ENCODE measurements at regions not wholly inside any gene's neighbourhood (a gene's known extent, or its start where the extent isn't known, plus 50 kb on each side); places are given as distances from the start of the nearest gene placed in this dataset.

DNA sequence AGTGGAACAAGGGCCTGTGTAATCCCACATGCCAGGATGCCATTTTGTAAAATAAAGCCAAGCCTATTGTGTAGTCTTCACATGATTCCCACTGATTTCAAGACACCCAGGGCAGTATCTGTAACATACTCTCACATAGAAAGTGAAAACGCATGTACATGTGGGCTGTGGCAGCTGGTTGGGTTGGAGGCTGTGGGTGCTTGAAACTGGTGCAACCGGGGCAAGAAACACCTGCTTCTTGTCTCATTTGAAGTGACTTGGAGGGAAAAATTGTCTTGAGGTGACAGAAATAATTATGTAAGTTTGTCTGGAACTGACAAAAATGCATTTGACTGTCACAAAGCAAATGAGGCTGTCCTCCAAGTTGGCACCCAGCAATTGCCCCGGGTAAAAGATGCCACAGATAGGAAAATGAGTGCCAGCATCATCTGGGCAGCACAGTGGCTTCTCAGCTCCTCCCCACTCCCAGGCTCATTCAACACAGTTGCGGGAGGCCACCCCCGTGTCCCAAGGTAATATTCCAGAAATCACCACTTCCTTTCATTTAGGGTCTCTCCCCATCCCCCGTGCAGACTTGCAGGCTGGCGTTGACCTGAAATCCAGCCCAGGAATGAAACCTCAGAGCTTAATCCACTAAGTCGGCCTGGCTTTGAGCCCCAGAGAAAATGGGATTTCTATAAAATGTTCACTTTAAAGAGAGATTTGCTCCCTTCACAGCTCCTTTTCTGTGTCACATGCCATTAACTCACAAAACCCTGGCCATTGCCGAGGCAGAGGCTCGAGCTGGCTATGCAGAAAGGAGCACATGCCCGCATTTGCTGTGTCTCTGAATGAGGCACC lies 293.9 kb upstream of the PARD3B start:
- TF ChIP-seq, protein P1, sequence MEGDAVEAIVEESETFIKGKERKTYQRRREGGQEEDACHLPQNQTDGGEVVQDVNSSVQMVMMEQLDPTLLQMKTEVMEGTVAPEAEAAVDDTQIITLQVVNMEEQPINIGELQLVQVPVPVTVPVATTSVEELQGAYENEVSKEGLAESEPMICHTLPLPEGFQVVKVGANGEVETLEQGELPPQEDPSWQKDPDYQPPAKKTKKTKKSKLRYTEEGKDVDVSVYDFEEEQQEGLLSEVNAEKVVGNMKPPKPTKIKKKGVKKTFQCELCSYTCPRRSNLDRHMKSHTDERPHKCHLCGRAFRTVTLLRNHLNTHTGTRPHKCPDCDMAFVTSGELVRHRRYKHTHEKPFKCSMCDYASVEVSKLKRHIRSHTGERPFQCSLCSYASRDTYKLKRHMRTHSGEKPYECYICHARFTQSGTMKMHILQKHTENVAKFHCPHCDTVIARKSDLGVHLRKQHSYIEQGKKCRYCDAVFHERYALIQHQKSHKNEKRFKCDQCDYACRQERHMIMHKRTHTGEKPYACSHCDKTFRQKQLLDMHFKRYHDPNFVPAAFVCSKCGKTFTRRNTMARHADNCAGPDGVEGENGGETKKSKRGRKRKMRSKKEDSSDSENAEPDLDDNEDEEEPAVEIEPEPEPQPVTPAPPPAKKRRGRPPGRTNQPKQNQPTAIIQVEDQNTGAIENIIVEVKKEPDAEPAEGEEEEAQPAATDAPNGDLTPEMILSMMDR (conservative IDR thresholded peaks at IDR 0.05) = no peak
- Histone ChIP-seq H3K4ac (ENCODE audit: low read depth, low read length) (no peak overlapping the region), H3K18ac (ENCODE audit: insufficient read length, low read depth, low read length) (no peak overlapping the region), H3K4me2 (ENCODE audit: insufficient read depth, insufficient read length, low read length) (no peak overlapping the region), H2BK12ac (ENCODE audit: insufficient read length, low read depth, low read length) (no peak overlapping the region), H2AFZ (ENCODE audit: low read length) (no peak overlapping the region), H3K9me3 (ENCODE audit: control insufficient read depth, low read depth, low read length) (no peaks in the 10 kb centered on the region), H3K79me1 (ENCODE audit: insufficient read depth, low read depth, low read length, poor library complexity, severe bottlenecking) (no peaks in the 10 kb centered on the region), H3K56ac (ENCODE audit: insufficient read length, low read depth, low read length) (no peak overlapping the region), H2BK120ac (ENCODE audit: low read depth, low read length, poor library complexity, severe bottlenecking) (no peak overlapping the region), H4K20me1 (ENCODE audit: control insufficient read depth, insufficient read depth, insufficient read length) (no peaks in the 10 kb centered on the region), H4K91ac (ENCODE audit: insufficient read length, low read depth, low read length) (no peak overlapping the region), H4K5ac (ENCODE audit: insufficient read length, low read depth, low read length) (no peak overlapping the region), H2BK15ac (ENCODE audit: low read depth, low read length) (no peak overlapping the region), H2BK20ac (ENCODE audit: low read depth, low read length, poor library complexity, severe bottlenecking) (no peak overlapping the region), H3T11ph (ENCODE audit: low read length) (no peak overlapping the region), H3K23me2 (ENCODE audit: insufficient read length, low read depth, low read length, poor library complexity, severe bottlenecking) (no peaks in the 10 kb centered on the region), H3K23ac (ENCODE audit: insufficient read length, low read depth, low read length) (no peak overlapping the region), H3K14ac (ENCODE audit: insufficient read depth, low read length) (no peak overlapping the region), H3K27ac (ENCODE audit: insufficient read length, low read depth, low read length) (no peak overlapping the region), H3K9ac (ENCODE audit: extremely low read depth, insufficient read length, low read length) (no peak overlapping the region), H4K8ac (replicated peaks; ENCODE audit: insufficient read length, low read depth, low read length) (no peak overlapping the region), H3K27me3 (ENCODE audit: insufficient read depth, low read length) (no peaks in the 10 kb centered on the region), H2BK5ac (ENCODE audit: insufficient read length, low read length) (no peak overlapping the region), H3K79me2 (ENCODE audit: insufficient read depth, low read length) (no peaks in the 10 kb centered on the region), H2AK5ac (ENCODE audit: insufficient read length, low read length) (no peak overlapping the region), H3K4me1 (ENCODE audit: insufficient read depth, low read length) (no peaks in the 10 kb centered on the region)
- Mint-ChIP-seq H3K4me3 (no peak overlapping the region), H3K9me3 (no peaks in the 10 kb centered on the region; a peak in 1 of 5 replicates), H3K27me3 (ENCODE audit: low read depth) (no peaks in the 10 kb centered on the region; the same call in 1 of the 2 replicates), H3K27ac (no peak overlapping the region), H3K36me3 (ENCODE audit: insufficient read depth in 1 of 3, low read depth in 3 of 3) (no peaks in the 10 kb centered on the region), H3K4me1 (0 out of 4 replicates have a peak, but pooled peaks cover 0 to 2% of the 10 kb centered on the region in 2 experiments)
- WGBS (ENCODE audit: extremely low coverage, insufficient read length, low lambda C conversion rate) = no CpG with 5 or more reads among the region's 11 CpGs
- DNase-seq = no peak

All from H9 (cell line).